Stimulated activated CD8-positive, alpha-beta memory T cell treated with anti-CD3 and anti-CD28 coated beads, Interleukin-4, amount 100 ng/mL, for 4 hours (primary cell): ENCODE measurements at regions not wholly inside any gene's neighbourhood (a gene's known extent, or its start where the extent isn't known, plus 50 kb on each side); places are given as distances from the start of the nearest gene placed in this dataset.
A peak's percentile ranks its signal among the peaks of the same experiment; 100 is the strongest.
"Not testable (repeated sequence)": the region's sequence is repeated elsewhere in the genome, so short reads cannot be mapped to it uniquely, and the experiment has no call there.

Source experiments
- DNase-seq, 2 donors: peaks; one replicate each; pipeline ENCODE4 v3.0.0-alpha.2; 2020; ENCODE audit warnings: low read depth in 2 of 2, low spot score in 1 of 2

- DNase-seq = no peak
These were observed 52.2 kb upstream of the ABCA1 start for GRCh38 chr9:104980039-104980654.

- DNase-seq = no peak
These were observed 53.7 kb upstream of the ABCA1 start for GRCh38 chr9:104981543-104982129.

DNA sequence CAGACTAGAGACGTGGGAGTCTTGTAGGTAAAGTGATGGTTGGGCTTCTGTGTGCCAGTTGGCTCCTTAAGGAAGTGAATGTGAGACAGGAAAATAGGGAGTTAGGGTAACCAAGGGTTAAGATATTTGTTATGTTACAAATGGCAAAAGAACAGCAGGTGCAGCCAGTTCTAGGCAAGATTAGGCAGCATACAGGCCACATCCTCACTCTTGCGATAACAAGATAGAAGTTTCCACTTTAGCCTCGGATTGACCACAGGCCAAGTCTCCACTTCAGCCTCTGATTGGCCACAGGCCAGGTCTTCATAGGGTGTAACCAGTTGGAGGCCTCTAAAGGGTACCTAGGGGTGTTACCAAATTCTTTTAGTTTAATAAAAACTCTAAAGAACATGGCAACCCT, 54.6 kb upstream of the ABCA1 start:
- DNase-seq = no peak

GRCh38 chr9:104983491-104983890, 55.5 kb upstream of the ABCA1 start:
- no peak for DNase-seq

DNA sequence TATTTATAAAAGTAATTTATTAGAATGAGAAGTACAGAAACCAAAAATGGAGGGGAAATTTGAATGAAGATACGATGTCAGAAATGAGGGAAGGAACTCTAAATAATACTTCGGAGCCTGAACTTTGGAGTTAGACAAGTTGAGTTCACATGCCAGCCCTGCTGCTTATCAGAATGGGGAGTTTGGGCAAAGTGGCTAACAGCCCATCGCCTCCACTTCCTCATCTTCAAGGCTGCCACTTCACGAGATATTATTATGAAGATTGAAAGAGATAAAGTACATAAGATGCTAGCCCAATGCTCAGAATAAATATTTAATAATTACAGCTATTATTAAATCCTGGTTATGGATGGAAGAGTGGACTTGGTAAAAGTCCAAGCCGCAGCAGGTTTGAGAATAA, 56.2 kb upstream of the ABCA1 start:
- no peak for DNase-seq

GRCh38 chr9:104984542-104984941, 56.6 kb upstream of the ABCA1 start:
- DNase-seq = no peak

- no peak for DNase-seq
These were observed 57.0 kb upstream of the ABCA1 start for GRCh38 chr9:104984948-104985347.

DNA sequence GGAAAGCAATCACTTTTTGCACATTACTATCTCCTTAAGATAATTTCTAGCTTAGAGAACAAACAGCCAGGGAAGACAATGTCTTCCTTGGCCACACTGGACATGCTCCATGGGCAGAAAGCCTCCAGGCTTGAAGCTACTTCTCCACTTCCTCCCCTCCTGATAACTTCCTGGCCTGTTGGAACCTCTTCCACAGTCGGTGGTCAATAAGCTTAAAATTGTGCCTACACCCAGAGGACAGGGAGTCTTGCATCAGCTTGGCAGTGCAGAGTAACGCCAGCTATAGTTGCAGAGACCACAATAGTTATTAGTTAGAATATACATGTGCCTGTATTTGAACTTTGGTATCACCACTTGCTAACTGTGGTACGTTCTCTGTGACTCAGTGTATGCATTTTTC, 58.1 kb upstream of the ABCA1 start:
- DNase-seq = no peak

DNA sequence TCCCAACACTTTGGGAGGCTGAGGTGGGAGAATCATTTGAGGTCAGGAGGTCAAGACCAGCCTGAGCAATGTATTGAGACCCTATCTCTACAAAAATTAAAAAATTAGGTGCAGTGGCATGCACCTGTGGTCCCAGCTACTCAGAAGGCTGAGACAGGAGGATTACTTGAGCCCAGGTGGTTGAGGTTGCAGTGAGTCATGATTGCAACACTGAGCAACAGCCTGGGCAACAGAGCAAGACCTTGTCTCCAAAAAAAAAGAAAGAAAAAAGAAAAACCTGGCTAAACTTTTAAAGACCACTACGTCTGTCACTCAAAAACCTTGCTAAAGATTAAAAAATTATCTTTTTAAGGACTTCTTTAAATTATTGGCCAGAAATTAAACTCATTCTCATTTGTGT, 59.8 kb upstream of the ABCA1 start:
- DNase-seq = no peak

DNA sequence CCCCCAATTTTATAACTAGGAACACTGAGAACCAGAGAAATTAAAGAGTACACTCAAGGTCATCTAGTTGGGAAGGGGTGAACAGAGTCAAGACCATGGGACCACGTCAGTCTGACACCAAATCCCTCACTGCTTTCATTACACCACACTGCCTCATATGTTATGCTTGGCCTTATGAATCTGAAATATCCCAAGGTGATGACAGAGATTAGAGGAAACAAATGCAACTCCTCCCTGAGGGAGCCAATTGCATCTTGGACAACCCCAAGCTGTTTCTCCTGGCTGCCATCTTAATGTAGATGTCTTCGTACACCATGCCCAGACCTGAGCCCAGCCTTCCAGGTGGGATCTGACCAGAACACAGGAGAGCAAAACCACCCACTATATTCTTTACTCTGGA, 60.6 kb upstream of the ABCA1 start:
- DNase-seq = no peak

DNA sequence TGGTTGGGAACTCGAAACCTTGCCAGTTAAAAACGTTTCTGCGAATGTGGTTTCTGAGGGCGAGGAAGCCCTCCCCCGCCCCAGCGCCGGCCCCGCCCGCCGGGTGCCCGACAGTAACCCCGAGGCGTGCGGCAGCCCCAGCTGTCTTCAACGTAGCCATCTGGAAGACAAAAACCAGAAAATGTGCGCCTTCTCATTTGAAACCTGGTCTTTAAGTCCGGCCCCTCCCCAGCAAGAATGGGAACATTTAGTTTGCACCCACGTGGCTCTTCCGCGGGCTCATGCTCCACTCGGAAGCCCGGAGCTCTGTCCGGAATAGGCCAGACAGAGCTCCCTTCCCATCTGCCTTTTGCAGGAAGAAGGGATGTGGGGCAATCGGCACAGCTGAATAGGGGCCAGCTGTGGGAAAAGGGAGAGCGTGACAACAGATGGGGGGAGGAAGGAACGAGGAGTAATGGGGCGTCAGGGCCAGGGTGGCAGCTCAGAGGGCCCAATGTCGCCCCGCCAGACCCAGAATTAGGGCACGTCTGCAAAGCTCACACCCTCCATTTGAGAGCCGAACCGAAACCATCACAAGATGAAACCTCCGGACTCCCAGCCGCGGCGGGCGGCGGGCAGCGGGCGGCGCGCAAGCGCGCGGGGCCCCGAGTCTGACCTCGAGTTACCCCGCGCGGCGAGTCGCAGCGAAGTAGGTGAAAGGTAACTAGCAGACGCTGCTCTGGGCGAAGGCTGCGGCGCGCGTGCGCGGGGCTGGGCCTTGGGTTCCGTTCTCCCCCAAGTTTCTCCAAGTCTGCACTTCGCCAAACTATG, 63.4 kb upstream of the ABCA1 start:
- DNase-seq = peak; percentile 52 to 58

- DNase-seq = no peak
These were observed 64.7 kb upstream of the ABCA1 start for GRCh38 chr9:104992659-104993058.

- DNase-seq = no peak
These were observed 65.5 kb upstream of the ABCA1 start for GRCh38 chr9:104993291-104993963.

DNA sequence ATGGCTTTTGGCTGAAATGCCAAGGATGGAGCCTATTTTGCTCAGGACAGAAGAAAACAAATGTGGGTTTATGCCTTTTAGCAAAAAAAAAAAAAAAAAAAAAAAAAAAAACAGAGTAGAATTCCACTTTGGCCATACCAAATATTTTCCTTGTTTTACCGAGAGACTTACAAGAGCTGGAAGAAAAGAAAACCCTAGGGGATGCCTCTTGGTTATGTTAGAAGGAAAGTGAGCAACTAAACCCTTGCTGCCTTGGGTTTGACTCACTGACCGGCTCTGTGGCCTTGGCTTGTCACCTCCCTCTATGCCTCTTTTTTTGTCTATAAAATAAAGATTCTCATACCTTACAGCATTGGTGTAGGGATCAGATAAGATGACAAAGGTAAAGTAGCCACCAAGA, 69.6 kb upstream of the ABCA1 start:
- no peak for DNase-seq

GRCh38 chr9:104999136-104999535, 71.2 kb upstream of the ABCA1 start:
- DNase-seq = no peak

DNA sequence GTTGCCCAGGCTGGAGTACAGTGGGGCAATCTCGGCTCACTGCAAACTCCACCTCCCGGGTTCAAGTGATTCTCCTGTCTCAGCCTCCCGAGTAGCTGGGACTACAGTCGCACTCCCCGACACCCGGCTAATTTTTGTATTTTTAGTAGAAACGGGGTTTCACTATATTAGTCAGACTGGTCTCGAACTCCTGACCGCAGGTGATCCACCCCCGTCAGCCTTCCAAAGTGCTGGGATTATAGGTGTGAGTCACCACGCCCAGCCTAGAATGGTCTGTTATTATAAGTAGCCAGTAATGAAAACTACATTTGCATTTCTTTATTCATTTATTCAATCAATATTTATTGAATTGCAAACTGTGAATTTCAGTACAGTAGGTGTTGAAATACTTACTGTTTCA, 72.6 kb upstream of the ABCA1 start:
- DNase-seq = not testable (repeated sequence)

GRCh38 chr9:105004466-105005090, 76.6 kb upstream of the ABCA1 start:
- no peak for DNase-seq

GRCh38 chr9:105005186-105005585, 77.2 kb upstream of the ABCA1 start:
- DNase-seq = no peak

GRCh38 chr9:105006514-105006913, 78.6 kb upstream of the ABCA1 start:
- DNase-seq = no peak

GRCh38 chr9:105007143-105007542, 79.2 kb upstream of the ABCA1 start:
- DNase-seq = no peak

DNA sequence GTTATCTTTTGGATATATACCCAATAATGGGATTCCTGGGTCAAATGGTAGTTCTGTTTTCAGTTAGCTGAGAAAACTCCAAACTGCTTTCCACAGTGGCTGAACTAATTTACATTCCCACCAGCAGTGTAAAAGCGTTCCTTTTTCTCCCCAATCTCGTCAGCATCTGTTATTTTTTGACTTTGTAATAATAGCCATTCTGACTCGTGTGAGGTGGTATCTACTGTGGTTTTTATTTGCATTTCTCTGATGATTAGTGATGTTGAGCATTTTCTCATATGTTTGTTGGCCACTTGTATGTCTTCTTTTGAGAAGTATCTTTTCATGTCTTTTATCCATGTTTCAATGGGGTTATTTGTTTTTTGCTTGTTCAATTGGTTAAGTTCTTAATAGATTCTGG, 82.1 kb upstream of the ABCA1 start:
- not testable (repeated sequence) for DNase-seq

DNA sequence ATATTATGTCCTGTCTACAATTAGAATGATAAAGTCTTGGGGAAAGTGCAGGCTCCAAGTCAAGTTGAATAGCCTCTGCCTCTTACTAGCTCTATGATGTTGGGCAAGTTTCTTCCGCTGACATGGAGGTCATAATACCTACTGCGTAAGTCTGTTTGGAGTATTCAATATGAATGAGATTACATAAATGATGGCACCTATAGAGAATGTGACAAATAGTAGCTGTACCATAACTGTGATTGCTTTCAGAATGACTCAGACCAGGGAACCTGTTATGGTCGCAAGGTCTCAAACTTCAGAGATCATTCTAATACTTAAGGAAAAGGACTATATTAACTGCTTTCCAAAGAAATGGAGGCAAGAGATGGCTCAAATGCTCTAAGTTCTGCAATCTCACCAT, 94.0 kb upstream of the ABCA1 start:
- DNase-seq = no peak
